HepG2 (cell line): ENCODE measurements at regions not wholly inside any gene's neighbourhood (a gene's known extent, or its start where the extent isn't known, plus 50 kb on each side); places are given as distances from the start of the nearest gene placed in this dataset.

Experiments
- ATAC-seq: fragments of 200-7000 bp; cut with Tn5 transposase; 3 replicates; pipeline ENCODE4 v1.9.1; 2020; ENCODE audit warnings: mild to moderate bottlenecking, moderate library complexity
- BruUV-seq: library from RNA; stranded (reverse); fragments of 400-500 nt; replicated peaks from 2 replicates; lab custom pipeline; 2021; lab: Mats Ljungman, UMichigan
- CTCF ChIA-PET: fragments of 300-600 bp; formaldehyde crosslinking; extraction: SDS; loops from one replicate; lab custom pipeline; 2021; ENCODE audit warnings: low total read pairs, inconsistent platforms, low intra/inter-chr PET ratio; lab: Yijun Ruan, JAX
- POLR2A ChIA-PET: fragments of 350-600 bp; sonication (Branson Sonifier 250); formaldehyde crosslinking; loops from one replicate; lab custom pipeline; 2020; ENCODE audit warnings: antibody characterized with exemption, inconsistent platforms; lab: Yijun Ruan, JAX
- DNase-seq: peaks from one replicate; pipeline ENCODE4 v3.0.0-alpha.2; 2015; ENCODE audit warnings: low spot score
- FAIRE-seq: peaks from 3 replicates; lab custom pipeline; 2011; peaks lifted over from hg19 to GRCh38; lab: Jason Lieb, UNC
- H2AFZ ChIP-seq: one replicate; pipeline ENCODE4 v1.6.1; 2011; ENCODE audit warnings: low read length, inconsistent platforms
- H3K27ac ChIP-seq: fragments of 300-600 bp; 3 replicates; pipeline ENCODE4 v1.8.0; 2011; ENCODE audit warnings: mixed run types, mild to moderate bottlenecking, mixed read lengths, low read length, inconsistent platforms; ENCODE audit not compliant: insufficient read depth; ENCODE audit errors: extremely low read length
- H3K27me3 ChIP-seq, 2 experiments: fragments of 200-600 bp in 1 of 2; 2 replicates in 1 of 2; 3 replicates in 1 of 2; pipeline versions ENCODE4 v1.6.0 to v1.8.0; 2011; ENCODE audit warnings: low read length in 2 of 2, mild to moderate bottlenecking in 2 of 2, moderate library complexity in 2 of 2, inconsistent platforms in 1 of 2; ENCODE audit not compliant: insufficient read depth in 2 of 2, control insufficient read depth in 1 of 2
- H3K36me3 ChIP-seq, 2 experiments: fragments of 200-600 bp in 1 of 2; replicated peaks in 1 of 2; 2 replicates in 1 of 2; 3 replicates in 1 of 2; pipeline versions ENCODE4 v1.5.1 to v1.8.0; 2011; ENCODE audit warnings: low read length in 2 of 2, inconsistent platforms in 1 of 2; ENCODE audit not compliant: insufficient read depth in 2 of 2, control insufficient read depth in 1 of 2
- H3K4me1 ChIP-seq: 2 replicates; pipeline ENCODE4 v1.5.1; 2012; ENCODE audit warnings: low read length, inconsistent platforms; ENCODE audit not compliant: insufficient read depth
- H3K4me2 ChIP-seq: 2 replicates; pipeline ENCODE4 v1.6.0; 2011; ENCODE audit warnings: low read depth, low read length, inconsistent platforms
- H3K4me3 ChIP-seq, 3 experiments: fragments of 200-600 bp in 1 of 3; sonication (generic), shearing (Covaris generic) in 1 of 3; replicated peaks in 1 of 3; 2 replicates each; pipeline ENCODE4 v1.5.1; 2011 to 2016; ENCODE audit warnings: low read length in 3 of 3, inconsistent platforms in 2 of 3, low read depth in 2 of 3, mild to moderate bottlenecking in 2 of 3, control low read depth in 1 of 3, mixed read lengths in 1 of 3; ENCODE audit not compliant: insufficient read depth in 1 of 3
- H3K79me2 ChIP-seq: one replicate; pipeline ENCODE4 v1.6.1; 2011; ENCODE audit warnings: low read length, inconsistent platforms; ENCODE audit not compliant: insufficient read depth
- H3K9ac ChIP-seq: 2 replicates; pipeline ENCODE4 v1.6.0; 2011; ENCODE audit warnings: mild to moderate bottlenecking, low read depth, low read length, inconsistent platforms; ENCODE audit not compliant: insufficient read depth
- H3K9me3 ChIP-seq: 2 replicates; pipeline ENCODE4 v1.5.1; 2012; ENCODE audit warnings: mild to moderate bottlenecking, low read length
- H4K20me1 ChIP-seq: 2 replicates; pipeline ENCODE4 v1.6.0; 2011; ENCODE audit warnings: inconsistent platforms, mild to moderate bottlenecking, low read length, moderate library complexity; ENCODE audit not compliant: insufficient read depth
- ATF4 ChIP-seq, 2 experiments: fragments of 450-650 bp in 1 of 2; sonication (generic) in 1 of 2; formaldehyde crosslinking; IDR thresholded peaks; 2 replicates each; pipeline versions ENCODE4 v1.5.0 to v1.8.0; 2020 to 2022; ENCODE audit warnings: mild to moderate bottlenecking in 1 of 2, missing genetic modification reagents in 1 of 2
- MAZ ChIP-seq, 2 experiments: sonication (generic) in 1 of 2; formaldehyde crosslinking in 1 of 2; IDR thresholded peaks; 2 replicates each; pipeline versions ENCODE4 v1.5.0 to v1.6.1; 2012 to 2020; ENCODE audit warnings: low read depth in 2 of 2, mild to moderate bottlenecking in 2 of 2, borderline replicate concordance in 1 of 2, improper control_type of control experiment in 1 of 2, low read length in 1 of 2, missing genetic modification reagents in 1 of 2, moderate library complexity in 1 of 2
- MTA3 ChIP-seq: sonication (generic); formaldehyde crosslinking; IDR thresholded peaks from 2 replicates; pipeline ENCODE4 v1.4.0; 2020; ENCODE audit warnings: missing genetic modification reagents
- NFRKB ChIP-seq: fragments of 450-650 bp; IDR thresholded peaks from 2 replicates; pipeline ENCODE4 v1.6.1; 2017
- NFYC ChIP-seq: IDR thresholded peaks from 2 replicates; pipeline ENCODE4 v1.6.1; 2016; ENCODE audit warnings: missing genetic modification reagents, missing compliant biosample characterization
- PCBP2 ChIP-seq: fragments of 200-400 bp; formaldehyde crosslinking; optimal IDR thresholded peaks from 2 replicates; pipeline ENCODE3; 2018; ENCODE audit warnings: low read length, low read depth; ENCODE audit not compliant: poor library complexity, severe bottlenecking
- POGK ChIP-seq: sonication (generic); formaldehyde crosslinking; conservative IDR thresholded peaks from 2 replicates; pipeline ENCODE4 v1.8.0; 2022; ENCODE audit warnings: mild to moderate bottlenecking, moderate library complexity, missing genetic modification reagents
- PRPF4 ChIP-seq: fragments of 200-400 bp; formaldehyde crosslinking; IDR thresholded peaks from 2 replicates; pipeline ENCODE4 v1.6.1; 2016; ENCODE audit warnings: low read length, low read depth; ENCODE audit not compliant: poor library complexity, severe bottlenecking
- SIN3A ChIP-seq: IDR thresholded peaks from 2 replicates; pipeline ENCODE4 v1.6.1; 2011; ENCODE audit warnings: low read depth, mild to moderate bottlenecking, control low read depth, low read length, borderline replicate concordance
- ZNF180 ChIP-seq: sonication (generic); formaldehyde crosslinking; IDR thresholded peaks from 2 replicates; pipeline ENCODE4 v1.4.0; 2020; ENCODE audit warnings: low read depth, missing genetic modification reagents, borderline replicate concordance
- ZNF337 ChIP-seq: sonication (generic); formaldehyde crosslinking; IDR thresholded peaks from 2 replicates; pipeline ENCODE4 v1.5.1; 2020; ENCODE audit warnings: missing genetic modification reagents, low read depth, mild to moderate bottlenecking, borderline replicate concordance
- ZNF552 ChIP-seq: sonication (generic); formaldehyde crosslinking; IDR thresholded peaks from 2 replicates; pipeline ENCODE4 v1.9.0; 2022; ENCODE audit warnings: missing genetic modification reagents, mild to moderate bottlenecking, borderline replicate concordance
- ZNF607 ChIP-seq: sonication (generic); formaldehyde crosslinking; IDR thresholded peaks from 2 replicates; pipeline ENCODE4 v1.5.1; 2020; ENCODE audit warnings: missing genetic modification reagents, mild to moderate bottlenecking, borderline replicate concordance
- ZNF691 ChIP-seq: sonication (generic); formaldehyde crosslinking; IDR thresholded peaks from 2 replicates; pipeline ENCODE4 v1.4.0; 2020; ENCODE audit warnings: missing genetic modification reagents, low read depth, mild to moderate bottlenecking, borderline replicate concordance
- WGBS: methylation state at CpG from one replicate; pipeline ENCODE4 v1.1.6; 2017; ENCODE audit warnings: low lambda C conversion rate; 5-methylcytosine and 5-hydroxymethylcytosine counted together
- in situ Hi-C: cut with HindIII; loops from 2 replicates; pipeline ENCODE4 v1.10.0; 2017; ENCODE audit warnings: low pct_unique_long_range_greater_than_20kb; ENCODE audit not compliant: extremely low pct_ligation_motif_present
- intact Hi-C: fragments of 100-400 bp; cut with micrococcal nuclease; formaldehyde crosslinking; loops from one replicate; pipeline ENCODE4 v1.10.0; 2022; ENCODE audit not compliant: unreplicated experiment

GRCh38 chr2:150647943-150648342 is 160.5 kb upstream of the RND3 start:
- Histone ChIP-seq H3K4me1 (peaks cover 7% of the 10 kb centered on the region; the same call in 1 of the 2 replicates), H3K4me2 (no peak overlapping the region), H3K4me3 (no peak overlapping the region), H3K9me3 (0 out of 2 replicates have a peak, but pooled peaks cover 3% of the 10 kb centered on the region), H3K27me3 (no peaks in the 10 kb centered on the region), H4K20me1 (no peaks in the 10 kb centered on the region), H3K27ac (no peak overlapping the region), H3K9ac (no peak overlapping the region), H3K36me3 (no peaks in the 10 kb centered on the region), H3K79me2 (no peaks in the 10 kb centered on the region), H2AFZ (no peak overlapping the region)
- no TSS peak for BruUV-seq
- ATAC-seq: no peak
- 20% methylated on average over 5 of the region's 5 CpGs for WGBS
- intact Hi-C loops: no loop called here
- no peak for DNase-seq
- TF ChIP-seq ZNF607: no peak
- no peak for TF ChIP-seq NFYC
- no peak for TF ChIP-seq SIN3A
- TF ChIP-seq PRPF4: no peak
- TF ChIP-seq MAZ (IDR thresholded peaks at IDR 0.05; ENCODE audit: borderline replicate concordance, low read depth, low read length): no peak
- TF ChIP-seq MAZ (CRISPR knock-in tag; IDR thresholded peaks at IDR 0.05; ENCODE audit: low read depth): no peak
- no peak for TF ChIP-seq ZNF691 (CRISPR knock-in tag)
- no peak for TF ChIP-seq ZNF337 (CRISPR knock-in tag)
- TF ChIP-seq POGK (CRISPR knock-in tag): no peak
- no peak for TF ChIP-seq ZNF180 (CRISPR knock-in tag)
- TF ChIP-seq ZNF552: no peak
- no peak for TF ChIP-seq PCBP2
- TF ChIP-seq NFRKB: no peak
- TF ChIP-seq MTA3 (CRISPR knock-in tag): no peak
- TF ChIP-seq ATF4 (CRISPR knock-in tag; IDR thresholded peaks at IDR 0.05): no peak
- POLR2A ChIA-PET: no interaction called here
- CTCF ChIA-PET: no interaction called here
- in situ Hi-C loops: no loop called here
- no peak for FAIRE-seq
